Endothelial cell of umbilical vein (primary cell): ENCODE measurements at regions not wholly inside any gene's neighbourhood (a gene's known extent, or its start where the extent isn't known, plus 50 kb on each side); places are given as distances from the start of the nearest gene placed in this dataset.

Experiments used
- CTCF ChIP-seq, 2 donors: IDR thresholded peaks; 1 replicate in 1 of 2; 2 replicates in 1 of 2; pipeline ENCODE4 v1.5.1; 2011; ENCODE audit warnings: low read length in 2 of 2, mild to moderate bottlenecking in 2 of 2, moderate library complexity in 2 of 2, control low read depth in 1 of 2, inconsistent platforms in 1 of 2, low read depth in 1 of 2; ENCODE audit not compliant: insufficient read depth in 1 of 2; ENCODE audit errors: extremely low read depth in 1 of 2
- EZH2 ChIP-seq: IDR thresholded peaks from 2 replicates; pipeline ENCODE4 v1.6.1; 2012; ENCODE audit warnings: borderline replicate concordance, low read depth, mild to moderate bottlenecking, moderate library complexity, low read length, inconsistent platforms; ENCODE audit not compliant: severe bottlenecking
- FOS ChIP-seq: IDR thresholded peaks from 2 replicates; pipeline ENCODE4 v1.6.1; 2011; ENCODE audit warnings: mild to moderate bottlenecking, low read length, moderate library complexity, borderline replicate concordance; ENCODE audit not compliant: insufficient read depth
- GATA2 ChIP-seq: IDR thresholded peaks from 2 replicates; pipeline ENCODE4 v1.7.0; 2011; ENCODE audit warnings: low read depth, mild to moderate bottlenecking, moderate library complexity, mixed read lengths, low read length; ENCODE audit not compliant: insufficient read length, insufficient read depth
- JUN ChIP-seq: IDR thresholded peaks from 2 replicates; pipeline ENCODE4 v1.6.1; 2011; ENCODE audit warnings: borderline replicate concordance, low read depth; ENCODE audit not compliant: insufficient read length, insufficient read depth
- MAX ChIP-seq: IDR thresholded peaks from 2 replicates; pipeline ENCODE4 v1.6.1; 2011; ENCODE audit not compliant: insufficient read depth, insufficient read length
- MYC ChIP-seq: IDR thresholded peaks from one replicate; pipeline ENCODE4 v1.6.1; 2011; ENCODE audit warnings: mild to moderate bottlenecking, low read depth, low read length
- POLR2A ChIP-seq: IDR thresholded peaks from 2 replicates; pipeline ENCODE4 v1.6.1; 2012; ENCODE audit warnings: low read depth, mild to moderate bottlenecking, control low read depth, low read length
- POLR2AphosphoS5 ChIP-seq: IDR thresholded peaks from 2 replicates; pipeline ENCODE4 v1.6.1; 2012; ENCODE audit warnings: low read depth, mild to moderate bottlenecking, control low read depth, low read length, moderate library complexity; ENCODE audit not compliant: insufficient read depth

- TF ChIP-seq CTCF (IDR thresholded peaks at IDR 0.05; ENCODE audit: extremely low read depth in 1 of 2, insufficient read depth in 1 of 2, low read depth in 1 of 2, low read length in 2 of 2) (no peak), POLR2AphosphoS5 (no peak), EZH2 (no peak), MYC (no peak), POLR2A (no peak), JUN (no peak), MAX (no peak), FOS (no peak), GATA2 (no peak)
These were observed 92.8 kb upstream of the KMT2C start for GRCh38 chr7:152528612-152529011.
